ENCODE measurements at regions not wholly inside any gene's neighbourhood (a gene's known extent, or its start where the extent isn't known, plus 50 kb on each side); places are given as distances from the start of the nearest gene placed in this dataset.

- Histone ChIP-seq H3K9me3 (ENCODE audit: low read length) (no peaks in the 10 kb centered on the region), H4K20me1 (ENCODE audit: insufficient read depth, low read length) (no peaks in the 10 kb centered on the region), H3K36me3 (replicated peaks in 1 of 2; ENCODE audit: control insufficient read depth in 1 of 2, insufficient read depth in 2 of 2, low read length in 2 of 2) (no peaks in the 10 kb centered on the region), H3K4me1 (ENCODE audit: insufficient read depth, low read length) (no peaks in the 10 kb centered on the region), H3K9ac (ENCODE audit: insufficient read depth, low read depth, low read length) (no peak overlapping the region), H3K27me3 (ENCODE audit: control insufficient read depth in 1 of 2, insufficient read depth in 2 of 2, low read length in 2 of 2) (peaks cover 0 to 27% of the 10 kb centered on the region in 2 experiments; a peak in 3 of 5 replicates), H3K4me2 (ENCODE audit: low read depth, low read length) (no peak overlapping the region), H3K79me2 (ENCODE audit: insufficient read depth, low read length) (no peaks in the 10 kb centered on the region), H3K4me3 (replicated peaks in 1 of 3; ENCODE audit: insufficient read depth in 1 of 3, low read depth in 2 of 3, low read length in 3 of 3) (no peak overlapping the region), H3K27ac (ENCODE audit: extremely low read length, insufficient read depth, low read length) (no peak overlapping the region), H2AFZ (ENCODE audit: low read length) (no peak overlapping the region)
- TF ChIP-seq HOXA5 (CRISPR knock-in tag; IDR thresholded peaks at IDR 0.05) (no peak), ZNF350 (CRISPR knock-in tag; IDR thresholded peaks at IDR 0.05; ENCODE audit: borderline replicate concordance, low read depth) (no peak), ZNF550 (CRISPR knock-in tag; IDR thresholded peaks at IDR 0.05; ENCODE audit: borderline replicate concordance) (no peak), NFKBIZ (CRISPR knock-in tag; IDR thresholded peaks at IDR 0.05) (no peak), ATF1 (CRISPR knock-in tag; IDR thresholded peaks at IDR 0.05) (no peak), HOXA7 (CRISPR knock-in tag; IDR thresholded peaks at IDR 0.05) (no peak), KDM1A (CRISPR knock-in tag; IDR thresholded peaks at IDR 0.05) (no peak), TMF1 (CRISPR knock-in tag; IDR thresholded peaks at IDR 0.05; ENCODE audit: low read depth) (no peak), TAF1 (CRISPR knock-in tag; IDR thresholded peaks at IDR 0.05) (no peak), ZNF605 (CRISPR knock-in tag; IDR thresholded peaks at IDR 0.05) (no peak), THAP11 (CRISPR knock-in tag; IDR thresholded peaks at IDR 0.05) (no peak), MTF2 (CRISPR knock-in tag; IDR thresholded peaks at IDR 0.05; ENCODE audit: borderline replicate concordance) (no peak), KDM5A (IDR thresholded peaks at IDR 0.05; ENCODE audit: borderline replicate concordance, low read length) (no peak), HOXD1 (CRISPR knock-in tag; IDR thresholded peaks at IDR 0.05) (no peak), SNRNP70 (IDR thresholded peaks at IDR 0.05; ENCODE audit: low read depth, low read length) (no peak)
- TF ChIP-seq, protein P1, sequence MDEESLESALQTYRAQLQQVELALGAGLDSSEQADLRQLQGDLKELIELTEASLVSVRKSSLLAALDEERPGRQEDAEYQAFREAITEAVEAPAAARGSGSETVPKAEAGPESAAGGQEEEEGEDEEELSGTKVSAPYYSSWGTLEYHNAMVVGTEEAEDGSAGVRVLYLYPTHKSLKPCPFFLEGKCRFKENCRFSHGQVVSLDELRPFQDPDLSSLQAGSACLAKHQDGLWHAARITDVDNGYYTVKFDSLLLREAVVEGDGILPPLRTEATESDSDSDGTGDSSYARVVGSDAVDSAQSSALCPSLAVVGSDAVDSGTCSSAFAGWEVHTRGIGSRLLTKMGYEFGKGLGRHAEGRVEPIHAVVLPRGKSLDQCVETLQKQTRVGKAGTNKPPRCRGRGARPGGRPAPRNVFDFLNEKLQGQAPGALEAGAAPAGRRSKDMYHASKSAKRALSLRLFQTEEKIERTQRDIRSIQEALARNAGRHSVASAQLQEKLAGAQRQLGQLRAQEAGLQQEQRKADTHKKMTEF (CRISPR knock-in tag; IDR thresholded peaks at IDR 0.05), result no peak
- TF ChIP-seq, protein P2, sequence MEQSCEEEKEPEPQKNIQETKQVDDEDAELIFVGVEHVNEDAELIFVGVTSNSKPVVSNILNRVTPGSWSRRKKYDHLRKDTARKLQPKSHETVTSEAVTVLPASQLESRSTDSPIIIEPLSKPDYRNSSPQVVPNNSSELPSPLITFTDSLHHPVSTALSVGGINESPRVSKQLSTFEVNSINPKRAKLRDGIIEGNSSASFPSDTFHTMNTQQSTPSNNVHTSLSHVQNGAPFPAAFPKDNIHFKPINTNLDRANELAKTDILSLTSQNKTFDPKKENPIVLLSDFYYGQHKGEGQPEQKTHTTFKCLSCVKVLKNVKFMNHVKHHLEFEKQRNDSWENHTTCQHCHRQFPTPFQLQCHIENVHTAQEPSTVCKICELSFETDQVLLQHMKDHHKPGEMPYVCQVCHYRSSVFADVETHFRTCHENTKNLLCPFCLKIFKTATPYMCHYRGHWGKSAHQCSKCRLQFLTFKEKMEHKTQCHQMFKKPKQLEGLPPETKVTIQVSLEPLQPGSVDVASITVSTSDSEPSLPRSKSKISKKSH (CRISPR knock-in tag; IDR thresholded peaks at IDR 0.05; ENCODE audit: borderline replicate concordance), result no peak
- TF ChIP-seq, protein P3, sequence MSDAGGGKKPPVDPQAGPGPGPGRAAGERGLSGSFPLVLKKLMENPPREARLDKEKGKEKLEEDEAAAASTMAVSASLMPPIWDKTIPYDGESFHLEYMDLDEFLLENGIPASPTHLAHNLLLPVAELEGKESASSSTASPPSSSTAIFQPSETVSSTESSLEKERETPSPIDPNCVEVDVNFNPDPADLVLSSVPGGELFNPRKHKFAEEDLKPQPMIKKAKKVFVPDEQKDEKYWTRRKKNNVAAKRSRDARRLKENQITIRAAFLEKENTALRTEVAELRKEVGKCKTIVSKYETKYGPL (CRISPR knock-in tag; IDR thresholded peaks at IDR 0.05), result no peak
- no peak for FAIRE-seq
- in situ Hi-C loops (cut with HindIII; ENCODE audit: extremely low pct_ligation_motif_present, low pct_unique_long_range_greater_than_20kb) (no loop called here), intact Hi-C loops (cut with micrococcal nuclease; ENCODE audit: unreplicated experiment) (no loop called here)
- POLR2A ChIA-PET, result no interaction called here
- BruUV-seq (replicated peaks), result no TSS peak
- CTCF ChIA-PET (ENCODE audit: low intra/inter-chr PET ratio, low total read pairs), result no interaction called here
- no peak for DNase-seq (ENCODE audit: low spot score)
- no peak; the same call in 2 of the 3 replicates for ATAC-seq
- WGBS (ENCODE audit: low lambda C conversion rate), result 66% methylated on average over 22 of the region's 36 CpGs
Measured at GRCh38 chr22:48955351-48956311, 872.0 kb downstream of the BRD1 start.

Measured in HepG2 (cell line).